ENCODE measurements at regions not wholly inside any gene's neighbourhood (a gene's known extent, or its start where the extent isn't known, plus 50 kb on each side); places are given as distances from the start of the nearest gene placed in this dataset.

DNA sequence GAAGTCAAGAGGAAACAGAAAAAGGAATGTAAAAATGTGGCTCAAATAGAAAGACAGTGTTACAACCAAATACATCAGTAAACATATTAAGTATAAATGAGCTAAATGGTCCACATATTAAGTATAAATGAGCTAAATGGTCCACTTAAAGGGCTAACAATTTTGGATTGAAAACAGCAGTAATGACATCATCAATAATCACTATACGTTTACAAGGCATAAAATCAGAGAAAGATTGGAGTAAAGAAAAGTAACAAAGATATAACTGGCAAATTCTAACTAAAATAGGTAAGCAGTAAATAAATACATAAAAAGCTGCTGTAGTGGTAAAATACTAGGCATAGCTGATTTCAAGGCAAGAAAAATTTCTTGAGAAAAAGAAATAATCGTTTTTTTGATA, 1298.4 kb upstream of the CELF2 start:
- no peak for DNase-seq (ENCODE audit: low read depth in 2 of 2)

DNA sequence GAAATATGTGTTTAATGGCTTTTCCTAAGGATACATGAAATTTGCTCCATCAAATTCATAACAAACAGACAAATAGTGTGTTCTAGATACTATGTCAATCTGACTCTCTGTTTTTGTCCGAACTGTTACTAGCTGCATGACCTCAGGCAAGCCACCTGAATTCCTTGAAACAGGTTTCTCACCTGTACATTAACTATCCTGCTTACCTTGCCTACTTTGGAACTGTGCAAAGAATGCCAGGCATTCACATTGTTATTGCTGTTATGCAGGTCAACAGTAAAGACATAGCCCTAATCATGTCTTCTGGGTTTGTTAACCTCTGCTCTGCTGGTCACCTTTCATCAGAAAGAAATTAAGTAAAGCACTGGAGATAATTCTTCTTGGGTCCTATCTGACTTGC, 1283.9 kb upstream of the CELF2 start:
- no peak for DNase-seq (ENCODE audit: low read depth in 2 of 2)

DNA sequence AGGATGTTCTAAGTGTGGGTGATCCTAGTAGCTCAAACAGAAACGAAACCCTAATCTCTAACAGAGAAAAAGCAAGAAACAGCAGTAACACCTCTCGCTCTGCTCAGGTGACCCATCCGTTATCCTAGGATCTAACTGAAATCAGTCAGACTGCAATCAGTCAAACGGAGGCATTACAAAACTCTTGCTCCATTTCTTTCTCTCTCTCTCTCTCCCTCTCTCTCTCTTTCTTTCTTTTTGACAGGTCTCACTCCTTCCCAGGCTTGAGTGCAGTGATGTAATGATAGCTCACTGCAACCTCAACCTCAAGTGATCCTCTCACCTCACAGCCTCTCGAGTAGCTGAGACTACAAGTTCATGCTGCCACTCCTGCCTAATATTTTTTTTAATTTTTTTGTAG, 1283.5 kb upstream of the CELF2 start:
- no peak for DNase-seq (ENCODE audit: low read depth in 2 of 2)

DNA sequence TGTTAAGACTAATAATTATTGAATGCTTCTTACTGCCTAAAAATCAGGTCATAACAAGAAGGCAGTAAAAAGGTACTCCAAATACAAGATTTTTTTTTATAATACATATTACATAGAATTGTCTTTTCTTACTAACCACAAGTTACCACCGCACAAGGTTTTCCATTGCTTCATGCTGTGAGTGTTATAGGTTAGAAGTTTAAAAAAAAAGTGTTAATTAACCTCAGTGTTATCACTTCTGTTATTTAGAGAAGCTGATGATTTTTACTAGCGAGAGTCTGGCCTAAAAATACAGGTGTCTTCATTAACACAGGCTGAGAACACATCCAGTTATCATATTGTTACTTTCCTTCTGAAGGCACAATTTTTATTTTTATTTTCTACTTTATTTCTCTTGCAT, 1281.9 kb upstream of the CELF2 start:
- DNase-seq (ENCODE audit: low read depth in 2 of 2), result no peak

DNA sequence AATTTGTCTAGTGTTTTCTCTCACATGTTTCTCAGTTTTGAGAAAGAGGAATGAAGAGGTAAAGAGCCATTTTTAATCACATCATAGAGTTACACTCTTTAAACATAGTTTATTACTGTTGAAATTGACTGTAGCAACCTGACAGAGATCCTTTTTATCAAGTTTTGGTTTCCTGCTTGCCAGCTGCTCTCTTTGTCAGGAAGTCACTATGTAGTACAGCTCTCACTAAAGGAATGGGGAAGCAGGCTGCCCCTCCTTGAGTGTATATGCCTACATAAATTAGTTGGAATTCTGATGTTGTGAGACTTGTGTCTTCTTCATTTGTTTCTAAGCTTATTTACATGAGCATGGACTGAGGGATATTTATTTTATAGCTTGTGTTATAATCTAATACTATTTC, 1274.0 kb upstream of the CELF2 start:
- DNase-seq (ENCODE audit: low read depth in 2 of 2), result no peak

DNA sequence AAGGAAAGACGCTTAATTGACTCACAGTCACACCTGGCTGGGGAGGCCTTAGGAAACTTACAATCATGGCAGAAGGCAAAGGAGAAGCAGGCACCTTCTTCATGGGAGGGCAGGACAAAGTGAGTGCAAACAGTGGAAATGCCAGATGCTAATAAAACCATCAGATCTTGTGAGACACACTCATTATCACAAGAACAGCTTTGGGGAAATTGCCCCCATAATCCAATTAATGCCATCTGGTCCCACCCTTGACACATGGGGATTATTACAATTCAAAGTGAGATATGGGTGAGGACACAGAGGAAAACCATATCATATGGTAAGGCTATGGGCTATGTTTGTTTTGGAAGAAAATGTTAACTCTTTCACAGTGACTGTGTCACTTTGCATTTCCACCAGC, 1272.5 kb upstream of the CELF2 start:
- no peak for DNase-seq (ENCODE audit: low read depth in 2 of 2)

DNA sequence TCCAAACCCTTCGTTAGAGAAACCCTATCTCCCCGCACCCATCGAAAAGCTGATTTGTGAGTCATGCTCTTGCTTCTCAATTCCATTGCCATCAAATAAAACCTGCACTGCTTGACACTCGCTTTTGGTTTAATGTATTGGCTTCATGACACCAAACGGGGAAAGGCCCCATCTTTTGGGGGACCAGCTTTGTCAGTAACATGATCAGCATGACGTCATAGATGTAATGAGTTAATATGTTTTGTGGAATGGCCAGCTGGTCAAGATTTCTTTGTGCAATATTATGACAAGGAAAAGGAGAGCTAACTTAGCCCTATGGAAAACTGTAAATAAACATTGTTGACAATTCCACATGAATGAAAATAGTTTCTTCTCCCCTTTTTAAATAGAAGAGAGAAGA, 1260.5 kb upstream of the CELF2 start:
- no peak for DNase-seq (ENCODE audit: low read depth in 2 of 2)

DNA sequence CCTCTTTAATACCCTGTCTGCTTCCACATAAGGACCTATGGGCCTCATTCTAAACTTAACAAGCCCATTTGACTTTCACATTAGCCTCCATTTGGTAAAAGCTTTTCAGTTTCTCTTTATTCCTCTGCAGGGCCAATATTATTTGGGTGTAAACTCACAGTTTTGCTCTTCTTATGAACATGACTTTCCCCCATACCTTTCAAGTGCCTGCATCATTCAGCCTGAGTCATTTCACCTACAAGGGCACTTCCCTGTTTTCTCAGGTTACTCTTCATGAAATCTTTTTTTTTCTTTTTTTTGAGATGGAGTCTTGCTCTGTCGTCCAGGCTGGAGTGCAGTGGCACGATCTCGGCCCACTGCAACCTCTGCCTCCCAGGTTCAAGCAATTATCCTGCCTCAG, 1258.1 kb upstream of the CELF2 start:
- DNase-seq (ENCODE audit: low read depth in 2 of 2), result no peak

DNA sequence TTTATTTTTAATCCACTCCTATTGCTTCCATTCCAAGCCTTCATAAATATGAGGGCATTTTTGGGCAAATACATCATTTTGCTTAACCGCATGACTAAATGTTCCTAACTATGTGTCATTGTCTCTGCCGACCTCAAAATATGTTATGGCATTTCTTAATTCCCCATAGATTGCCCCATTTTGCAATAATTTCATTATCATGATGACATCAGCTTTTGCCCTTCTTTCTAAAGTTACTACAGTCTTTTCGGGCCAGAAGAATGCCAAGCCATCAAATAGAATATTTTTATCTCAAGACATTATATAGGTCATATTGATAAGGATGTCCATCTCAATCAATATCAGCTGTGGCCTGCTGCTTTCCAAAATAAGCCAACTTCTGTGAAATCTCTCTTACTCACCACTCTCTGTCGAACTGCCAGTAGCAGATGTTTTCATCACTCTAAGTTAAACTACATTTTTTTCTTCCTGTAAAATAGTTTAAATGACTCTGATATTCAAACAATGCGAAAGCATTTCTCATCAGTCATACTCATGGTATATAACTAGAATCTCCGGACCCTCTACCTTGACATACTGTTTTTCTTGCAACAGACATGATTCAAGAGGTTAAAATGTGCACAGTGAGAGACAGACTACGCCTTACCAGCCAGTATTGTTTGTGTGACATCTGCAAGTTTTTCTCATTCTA, 1254.6 kb upstream of the CELF2 start:
- no peak for DNase-seq (ENCODE audit: low read depth in 2 of 2)

DNA sequence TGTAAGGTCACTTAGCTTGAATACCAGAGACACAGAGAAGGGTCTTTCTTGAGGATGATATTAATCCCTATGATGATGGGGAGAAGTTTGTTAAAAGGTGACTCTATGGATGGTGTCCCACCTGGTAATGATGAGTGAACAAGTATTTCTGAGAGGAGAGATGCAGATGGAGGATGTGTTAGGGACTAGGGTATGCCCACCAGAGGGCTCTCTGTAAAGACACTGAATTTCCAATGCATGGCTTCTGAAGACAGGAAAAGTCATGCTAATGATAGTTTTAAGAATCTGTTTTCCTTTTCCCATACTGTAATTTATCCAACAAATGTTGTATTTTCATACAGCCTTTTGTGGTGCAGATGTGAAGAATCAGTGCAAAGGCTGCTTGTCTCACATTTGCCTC, 1250.9 kb upstream of the CELF2 start:
- no peak for DNase-seq (ENCODE audit: low read depth in 2 of 2)

DNA sequence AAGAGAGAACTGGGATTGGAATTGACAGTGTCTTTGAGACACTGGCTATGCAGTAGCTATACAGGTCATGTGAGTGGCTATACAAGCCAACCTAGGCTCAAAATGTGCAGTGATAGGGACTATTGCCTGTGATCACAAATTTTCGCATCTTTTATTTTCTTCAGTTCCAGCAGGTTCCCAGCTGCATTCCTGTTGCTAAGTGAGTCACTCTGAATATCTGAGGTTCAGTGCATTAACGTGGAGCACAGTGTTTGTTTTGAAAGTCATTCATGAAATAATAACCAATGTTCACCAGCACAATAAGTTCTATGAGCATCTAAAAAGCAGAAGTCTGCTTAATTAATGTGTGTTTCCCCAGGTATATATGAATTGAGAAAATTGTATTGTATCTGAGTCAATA, 1236.0 kb upstream of the CELF2 start:
- no peak for DNase-seq (ENCODE audit: low read depth in 2 of 2)

DNA sequence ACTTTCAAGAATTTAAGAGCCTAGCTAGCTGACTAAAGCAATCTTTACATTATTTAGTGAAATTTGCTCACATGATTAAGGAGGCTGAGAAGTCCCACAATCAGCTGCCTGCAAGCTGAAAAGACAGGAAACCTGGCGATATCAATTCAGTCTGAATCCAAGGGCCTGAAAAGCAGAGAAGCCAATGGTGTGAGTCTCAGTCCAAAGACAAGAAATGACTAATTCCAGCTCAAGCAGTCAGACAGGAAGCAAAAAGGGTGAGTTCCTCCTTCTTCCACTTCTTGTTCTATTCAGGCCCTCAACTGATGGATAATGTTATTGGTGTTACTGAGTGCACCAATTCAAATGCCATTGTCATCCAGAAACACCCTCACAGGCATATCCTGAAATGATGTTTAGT, 1231.6 kb upstream of the CELF2 start:
- no peak for DNase-seq (ENCODE audit: low read depth in 2 of 2)

DNA sequence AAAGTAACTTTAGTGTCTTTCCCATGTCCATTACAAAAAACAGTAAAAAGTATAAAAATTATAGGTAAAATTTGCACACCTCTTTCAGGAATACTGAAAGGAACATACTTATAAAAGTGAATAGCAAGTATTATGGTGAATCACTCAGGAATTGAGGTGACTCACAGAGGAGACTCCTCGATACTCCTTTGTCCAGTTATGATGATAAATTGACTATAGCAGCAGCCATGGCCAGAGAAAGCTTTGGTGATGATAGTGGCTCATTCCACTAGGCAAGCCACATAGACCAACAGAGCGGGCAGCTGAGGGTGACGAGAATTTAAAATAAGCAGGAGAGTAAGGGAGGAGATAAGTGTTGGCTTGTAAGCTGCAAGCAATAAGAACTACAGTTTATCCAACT, 1231.1 kb upstream of the CELF2 start:
- no peak for DNase-seq (ENCODE audit: low read depth in 2 of 2)

DNA sequence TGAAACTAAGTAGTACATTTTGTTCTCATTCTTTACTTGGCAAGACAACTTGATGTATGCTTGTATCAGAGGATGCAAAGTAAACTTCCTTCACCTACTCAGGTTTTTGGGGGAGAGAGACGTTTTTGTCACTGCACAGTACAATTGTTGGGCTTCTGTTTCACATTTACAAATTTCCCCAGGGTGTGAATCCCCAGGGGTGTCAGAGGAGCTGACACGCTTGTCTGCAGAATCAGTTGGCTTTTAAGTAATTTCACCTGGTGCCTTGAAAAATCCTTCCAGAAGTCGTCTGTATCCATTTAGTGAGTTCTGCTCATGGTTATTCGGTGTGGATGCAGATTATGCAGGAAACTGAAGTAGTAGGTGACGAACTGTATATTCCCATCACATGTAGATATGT, 1227.7 kb upstream of the CELF2 start:
- DNase-seq (ENCODE audit: low read depth in 2 of 2), result no peak

DNA sequence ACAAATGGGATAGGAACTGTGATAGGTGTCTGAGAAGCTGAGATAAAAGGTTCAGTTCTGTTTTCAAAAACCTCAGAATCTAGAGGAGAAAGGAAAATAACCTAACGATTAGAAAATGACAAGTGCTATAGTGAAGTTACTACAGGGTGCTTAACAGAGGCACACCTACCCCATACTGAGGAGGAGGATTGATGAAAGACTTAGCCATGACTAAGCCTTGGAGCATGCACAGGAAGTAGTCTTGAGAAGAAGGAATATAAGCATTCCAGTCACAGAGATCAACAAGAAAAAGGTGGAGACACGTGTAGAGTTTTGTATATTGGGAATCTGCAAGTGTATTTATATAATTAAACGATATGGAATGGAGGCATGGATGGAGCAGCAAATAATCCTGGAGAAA, 1225.5 kb upstream of the CELF2 start:
- no peak for DNase-seq (ENCODE audit: low read depth in 2 of 2)

DNA sequence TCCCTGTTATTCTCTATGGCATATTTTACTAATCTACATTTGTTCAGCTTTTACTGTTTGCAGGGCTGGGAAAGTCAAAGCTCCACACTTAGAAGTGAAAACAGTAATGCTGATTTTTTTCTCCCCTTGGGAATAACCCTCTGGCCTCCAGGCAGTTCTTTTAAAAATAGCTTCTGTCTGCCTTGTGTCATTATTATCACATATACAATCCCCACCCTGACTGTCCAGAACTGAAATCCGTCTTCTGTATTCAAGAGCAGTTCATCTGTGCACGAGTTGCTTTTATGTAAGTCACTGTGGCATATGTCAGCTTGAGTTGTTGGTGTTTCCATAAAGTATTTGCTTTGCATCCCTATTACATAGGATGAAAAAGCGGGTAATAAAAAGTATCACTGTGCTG, 1221.1 kb upstream of the CELF2 start:
- DNase-seq (ENCODE audit: low read depth in 2 of 2), result no peak

DNA sequence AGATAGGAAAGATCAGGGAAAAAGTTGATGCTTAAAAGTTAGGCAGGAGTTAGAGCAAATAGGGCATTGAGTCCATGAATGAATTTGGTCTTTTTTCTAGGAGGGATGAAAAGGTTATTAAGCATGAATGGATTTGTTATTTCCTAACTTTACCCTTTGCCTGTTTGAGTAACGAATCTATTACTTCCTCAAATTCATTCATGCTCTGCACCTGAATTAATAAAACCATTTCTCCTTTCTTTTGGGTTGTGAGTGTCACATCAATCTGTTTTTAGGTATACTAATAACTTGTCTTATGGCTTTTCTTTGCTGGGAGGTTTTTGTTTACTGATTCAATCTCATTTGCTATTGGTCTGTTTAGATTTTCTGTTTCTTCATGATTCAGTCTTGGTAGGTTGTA, 1217.7 kb upstream of the CELF2 start:
- DNase-seq (ENCODE audit: low read depth in 2 of 2), result no peak

DNA sequence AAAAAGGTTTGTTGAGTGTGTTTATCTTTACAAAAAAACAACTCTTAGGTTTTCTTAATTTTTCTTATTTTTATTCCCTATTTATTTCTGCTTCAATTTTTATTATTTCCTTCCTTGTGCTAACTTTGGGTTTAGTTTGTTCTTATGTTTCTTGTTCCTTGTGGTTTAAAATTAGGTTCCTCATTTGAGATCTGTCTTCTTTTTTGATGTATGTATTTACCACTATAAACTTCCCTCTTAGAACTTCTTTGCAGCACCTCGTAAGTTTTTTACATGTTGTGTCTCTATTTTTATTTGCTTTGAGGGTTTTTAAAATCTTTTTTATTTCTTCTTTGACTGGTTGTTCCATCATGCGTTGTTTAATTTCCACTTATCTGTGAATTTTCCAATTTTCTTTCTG, 1217.1 kb upstream of the CELF2 start:
- no peak for DNase-seq (ENCODE audit: low read depth in 2 of 2)

DNA sequence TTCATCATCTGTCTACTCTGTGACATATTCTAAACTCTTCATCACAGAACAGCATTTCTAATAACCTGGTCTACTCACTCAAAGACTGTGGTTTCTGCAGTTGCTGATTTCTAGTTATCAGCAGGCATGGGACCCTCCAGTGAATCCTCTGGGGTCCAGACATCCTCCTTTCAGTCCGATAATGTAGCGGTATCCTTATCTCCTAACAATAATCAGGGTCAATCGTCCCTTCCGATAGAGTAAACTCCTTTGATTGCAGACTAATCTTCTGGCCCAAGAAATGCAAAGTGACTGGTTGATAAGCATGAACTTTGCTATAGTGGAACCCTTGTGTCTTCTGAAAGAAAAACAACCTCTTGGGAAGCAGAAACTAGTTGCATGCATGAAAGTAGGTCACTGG, 1209.8 kb upstream of the CELF2 start:
- no peak for DNase-seq (ENCODE audit: low read depth in 2 of 2)

DNA sequence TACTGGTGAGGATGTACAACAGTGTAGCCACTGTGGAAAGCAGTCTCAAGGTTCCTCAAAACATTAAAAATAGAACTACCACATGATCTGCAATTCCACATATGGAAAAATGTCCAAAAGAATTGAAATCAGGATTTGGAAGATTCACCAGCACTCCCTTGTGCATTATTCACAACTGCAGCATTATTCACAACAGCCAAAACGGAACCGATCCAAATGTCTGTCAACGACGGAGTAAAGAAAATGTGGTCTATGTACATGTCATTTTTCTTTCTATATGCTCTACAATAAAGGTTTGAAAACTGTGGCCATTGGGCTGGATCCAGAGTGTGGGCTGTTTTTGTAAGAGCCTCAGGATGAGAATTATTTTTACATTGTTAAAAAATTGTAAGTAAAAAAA, 1206.1 kb upstream of the CELF2 start:
- no peak for DNase-seq (ENCODE audit: low read depth in 2 of 2)

DNA sequence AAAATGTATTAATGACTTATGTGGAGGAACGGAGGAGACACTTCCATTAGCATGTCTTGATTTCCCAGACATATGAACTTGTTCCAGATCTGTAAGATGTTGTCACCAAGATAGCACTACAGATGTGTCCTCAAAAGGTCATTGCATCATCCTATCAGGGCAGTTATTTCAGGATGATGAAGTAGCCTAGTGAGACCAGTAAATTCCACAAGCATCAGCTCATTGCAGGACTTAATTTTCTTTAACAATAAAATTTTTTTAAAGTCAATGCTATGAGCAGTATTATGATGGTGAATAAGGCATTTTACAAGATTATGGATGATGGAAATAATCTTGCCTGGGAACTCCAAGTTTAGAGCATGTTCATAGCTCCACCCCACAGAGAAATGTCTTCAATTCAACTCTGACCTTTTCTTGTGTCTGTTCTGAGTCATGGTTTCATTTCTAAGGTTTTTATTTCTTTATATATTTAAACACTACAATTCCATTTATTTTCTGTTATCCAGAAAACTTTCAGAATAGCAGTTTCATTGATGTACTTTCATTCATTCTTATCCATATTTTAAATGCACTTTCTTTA, 1203.3 kb upstream of the CELF2 start:
- no peak for DNase-seq (ENCODE audit: low read depth in 2 of 2)

DNA sequence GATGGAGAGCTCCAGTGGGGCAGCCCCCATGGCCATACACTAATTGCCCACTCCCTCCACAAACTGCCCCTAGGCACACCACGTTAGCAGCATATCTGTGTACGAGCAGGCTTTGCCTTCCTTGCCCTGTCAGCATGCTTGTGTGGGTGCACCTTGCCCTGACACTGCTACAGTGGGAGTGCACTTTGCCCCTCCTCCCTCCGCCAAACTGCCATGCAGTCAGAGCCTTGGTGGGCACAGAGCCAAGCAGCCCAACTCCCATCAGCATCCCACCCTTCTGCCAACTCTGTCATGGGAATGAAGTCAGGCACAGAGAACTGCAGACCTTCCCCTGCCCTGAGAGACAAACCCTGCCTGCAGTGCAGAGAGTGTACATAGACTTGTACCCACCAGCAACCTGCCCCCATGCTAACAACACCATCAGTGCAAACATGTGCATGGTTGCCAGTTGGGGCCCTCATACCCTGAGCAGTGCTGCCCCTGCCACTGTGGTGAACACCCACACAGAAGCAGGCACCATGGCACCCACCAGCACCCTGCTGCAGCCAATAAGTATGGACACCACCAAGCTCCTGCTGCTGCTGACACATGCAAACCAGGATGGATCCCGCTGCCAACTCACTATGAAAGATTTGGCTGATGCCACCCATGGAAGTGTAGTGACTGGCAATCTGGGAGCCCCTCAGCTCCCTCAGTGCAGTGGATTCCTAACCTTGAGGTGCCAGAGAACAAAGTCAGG, 1197.7 kb upstream of the CELF2 start:
- DNase-seq (ENCODE audit: low read depth in 2 of 2), result no peak

DNA sequence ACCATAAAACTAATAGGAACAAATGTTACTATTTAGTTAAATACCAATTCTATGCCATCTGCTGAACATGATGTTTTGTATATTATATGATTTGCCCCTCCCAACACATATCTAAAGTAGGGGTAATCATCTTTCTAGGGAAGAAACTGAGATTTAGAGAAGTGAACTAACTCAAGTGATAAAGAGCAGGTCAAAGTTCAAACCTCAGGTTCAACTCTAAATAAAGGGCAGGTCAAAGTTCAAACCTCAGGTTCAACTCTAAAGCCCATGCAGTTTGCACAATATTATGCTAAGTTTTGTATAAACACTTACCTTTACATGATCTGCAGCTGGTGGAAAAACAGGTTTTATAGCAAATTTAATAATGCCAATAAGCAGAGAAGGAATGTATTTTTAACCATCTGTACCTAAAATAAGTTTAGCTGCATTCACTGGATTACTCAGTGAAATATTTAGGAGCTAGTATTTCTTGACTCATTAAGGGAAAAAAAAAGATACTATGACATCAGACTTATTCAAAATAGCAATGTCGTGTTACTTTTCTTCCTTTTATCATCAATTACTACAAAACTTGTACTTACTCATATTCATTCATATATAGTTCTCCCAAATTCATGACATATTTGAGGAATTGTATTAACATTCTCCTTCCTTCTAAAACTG, 1194.3 kb upstream of the CELF2 start:
- DNase-seq (ENCODE audit: low read depth in 2 of 2), result no peak
